Thymus (tissue), 11 donors: ENCODE measurements at regions not wholly inside any gene's neighbourhood (a gene's known extent, or its start where the extent isn't known, plus 50 kb on each side); places are given as distances from the start of the nearest gene placed in this dataset.

Experiments used
- DNase-seq, 9 donors: peaks; one replicate each; pipeline ENCODE4 v3.0.0-alpha.2; 2013; ENCODE audit warnings: low spot score in 9 of 9, low read depth in 6 of 9, missing footprints in 1 of 9
- H3K27ac ChIP-seq, 2 donors: one replicate each; pipeline ENCODE4 v1.5.1; 2013; ENCODE audit warnings: control low read depth in 1 of 2, low read depth in 1 of 2, low read length in 1 of 2, mild to moderate bottlenecking in 1 of 2, moderate library complexity in 1 of 2
- H3K27me3 ChIP-seq, 2 donors: one replicate each; pipeline ENCODE4 v1.5.1; 2013; ENCODE audit warnings: low read length in 1 of 2; ENCODE audit not compliant: control insufficient read depth in 2 of 2, insufficient read depth in 1 of 2
- H3K36me3 ChIP-seq, 2 donors: one replicate each; pipeline ENCODE4 v1.5.1; 2013; ENCODE audit warnings: low read length in 1 of 2, mild to moderate bottlenecking in 1 of 2, moderate library complexity in 1 of 2; ENCODE audit not compliant: control insufficient read depth in 2 of 2, insufficient read depth in 2 of 2
- H3K4me1 ChIP-seq, 2 donors: one replicate each; pipeline ENCODE4 v1.5.1; 2013; ENCODE audit warnings: low read length in 2 of 2; ENCODE audit not compliant: control insufficient read depth in 2 of 2, insufficient read depth in 2 of 2
- H3K4me3 ChIP-seq, 2 donors: one replicate each; pipeline ENCODE4 v1.5.1; 2013; ENCODE audit warnings: low read length in 2 of 2, control low read depth in 1 of 2, mild to moderate bottlenecking in 1 of 2
- H3K9me3 ChIP-seq, 2 donors: one replicate each; pipeline ENCODE4 v1.5.1; 2013; ENCODE audit warnings: low read length in 1 of 2, mild to moderate bottlenecking in 1 of 2; ENCODE audit not compliant: control insufficient read depth in 2 of 2, insufficient read depth in 1 of 2
- WGBS: extraction: QIAGEN DNeasy Blood & Tissue Kit; methylation state at CpG from one replicate; pipeline ENCODE4 v1.1.7; 2013; 5-methylcytosine and 5-hydroxymethylcytosine counted together
- donor health status: healthy.

- H3K36me3 ChIP-seq: no peaks in the 10 kb centered on the region
- 98% methylated on average over 11 of the region's 11 CpGs for WGBS
- peaks cover 0 to 2% of the 10 kb centered on the region in 2 donors for H3K4me1 ChIP-seq
Measured at GRCh38 chr2:9109871-9110270, 96.7 kb upstream of the ASAP2 start.

GRCh38 chr2:9108210-9108967 is 98.2 kb upstream of the ASAP2 start:
- Histone ChIP-seq H3K9me3 (peaks cover 0 to under 1% of the 10 kb centered on the region in 2 donors), H3K27me3 (peaks cover 0 to 4% of the 10 kb centered on the region in 2 donors), H3K27ac (no peak overlapping the region), H3K4me3 (no peak overlapping the region), H3K4me1 (peaks cover 0 to 2% of the 10 kb centered on the region in 2 donors), H3K36me3 (no peaks in the 10 kb centered on the region)
- DNase-seq: no peak
- WGBS: 94% methylated on average over 11 of the region's 11 CpGs

More at GRCh38 chr2:9109871-9110270, 96.7 kb upstream of the ASAP2 start:
- Histone ChIP-seq H3K4me3 (no peak overlapping the region), H3K9me3 (peaks cover 0 to 3% of the 10 kb centered on the region in 2 donors), H3K27ac (no peak overlapping the region), H3K27me3 (peaks cover 0 to 2% of the 10 kb centered on the region in 2 donors)
- no peak for DNase-seq

GRCh38 chr2:9107168-9108025 is 99.2 kb upstream of the ASAP2 start:
- Histone ChIP-seq H3K27ac (no peak overlapping the region), H3K27me3 (peaks cover 0 to 7% of the 10 kb centered on the region in 2 donors), H3K4me3 (no peak overlapping the region), H3K9me3 (no peaks in the 10 kb centered on the region), H3K4me1 (peaks cover 0 to 2% of the 10 kb centered on the region in 2 donors), H3K36me3 (no peaks in the 10 kb centered on the region)
- DNase-seq: no peak
- WGBS: 92% methylated on average over 16 of the region's 16 CpGs

- Histone ChIP-seq H3K4me1 (no peaks in the 10 kb centered on the region), H3K36me3 (no peaks in the 10 kb centered on the region), H3K27ac (no peak overlapping the region), H3K27me3 (peaks cover 0 to 13% of the 10 kb centered on the region in 2 donors), H3K9me3 (no peaks in the 10 kb centered on the region), H3K4me3 (no peak overlapping the region)
- 80% methylated on average over 12 of the region's 12 CpGs for WGBS
- no peak for DNase-seq
Measured at GRCh38 chr2:9106338-9107167, 100.1 kb upstream of the ASAP2 start.

GRCh38 chr2:9105601-9106337 is 100.8 kb upstream of the ASAP2 start:
- Histone ChIP-seq H3K27ac (no peak overlapping the region), H3K9me3 (no peaks in the 10 kb centered on the region), H3K36me3 (no peaks in the 10 kb centered on the region), H3K4me1 (no peaks in the 10 kb centered on the region), H3K4me3 (no peak overlapping the region), H3K27me3 (peaks cover 0 to 18% of the 10 kb centered on the region in 2 donors)
- WGBS: 86% methylated on average over 21 of the region's 21 CpGs
- no peak for DNase-seq

GRCh38 chr2:9103663-9104277 is 100.3 kb upstream of the MBOAT2 start:
- Histone ChIP-seq H3K9me3 (no peaks in the 10 kb centered on the region), H3K27me3 (peaks cover 0 to 28% of the 10 kb centered on the region in 2 donors), H3K36me3 (no peaks in the 10 kb centered on the region), H3K27ac (no peak overlapping the region), H3K4me3 (no peak overlapping the region), H3K4me1 (peaks cover 3 to 9% of the 10 kb centered on the region in 2 donors)
- WGBS: 95% methylated on average over 14 of the region's 14 CpGs
- DNase-seq: no peak

GRCh38 chr2:9102861-9103662 is 99.6 kb upstream of the MBOAT2 start:
- no peak overlapping the region for H3K27ac ChIP-seq

More at GRCh38 chr2:9102861-9103662, 99.6 kb upstream of the MBOAT2 start:
- H3K4me3 ChIP-seq: no peak overlapping the region
- WGBS: 94% methylated on average over 21 of the region's 21 CpGs
- H3K27me3 ChIP-seq: peaks cover 0 to 35% of the 10 kb centered on the region in 2 donors
- no peak for DNase-seq
- no peaks in the 10 kb centered on the region for H3K9me3 ChIP-seq
- peaks cover 3 to 12% of the 10 kb centered on the region in 2 donors for H3K4me1 ChIP-seq
- no peaks in the 10 kb centered on the region for H3K36me3 ChIP-seq
